ENCODE measurements at regions not wholly inside any gene's neighbourhood (a gene's known extent, or its start where the extent isn't known, plus 50 kb on each side); places are given as distances from the start of the nearest gene placed in this dataset.
"Not testable (repeated sequence)": the region's sequence is repeated elsewhere in the genome, so short reads cannot be mapped to it uniquely, and the experiment has no call there.

- no peak for DNase-seq (ENCODE audit: low spot score)
Observed at GRCh38 chr6:939526-940252, 246.8 kb upstream of the EXOC2 start.

- DNase-seq (ENCODE audit: low spot score) = no peak
Observed at GRCh38 chr6:938916-939315, 246.0 kb upstream of the EXOC2 start.

- DNase-seq (ENCODE audit: low spot score) = no peak
Observed at GRCh38 chr6:938271-938905, 245.4 kb upstream of the EXOC2 start.

GRCh38 chr6:935582-935981 is 242.6 kb upstream of the EXOC2 start:
- no peak for DNase-seq (ENCODE audit: low spot score)

- DNase-seq (ENCODE audit: low spot score) = no peak
Observed at GRCh38 chr6:934686-935085, 241.7 kb upstream of the EXOC2 start.

- not testable (repeated sequence) for DNase-seq (ENCODE audit: low spot score)
Observed at GRCh38 chr6:931919-932318, 239.0 kb upstream of the EXOC2 start.

- no peak for DNase-seq (ENCODE audit: low spot score)
Observed at GRCh38 chr6:927157-927556, 234.2 kb upstream of the EXOC2 start.

- no peak for DNase-seq (ENCODE audit: low spot score)
Observed at GRCh38 chr6:925656-926213, 232.8 kb upstream of the EXOC2 start.

- DNase-seq (ENCODE audit: low spot score) = no peak
Observed at GRCh38 chr6:924661-925060, 231.7 kb upstream of the EXOC2 start.

- no peak for DNase-seq (ENCODE audit: low spot score)
Observed at GRCh38 chr6:921400-921799, 228.5 kb upstream of the EXOC2 start.

- no peak for DNase-seq (ENCODE audit: low spot score)
Observed at GRCh38 chr6:920512-920911, 227.6 kb upstream of the EXOC2 start.

GRCh38 chr6:919500-919899 is 226.6 kb upstream of the EXOC2 start:
- DNase-seq (ENCODE audit: low spot score) = no peak

GRCh38 chr6:917939-918338 is 225.0 kb upstream of the EXOC2 start:
- no peak for DNase-seq (ENCODE audit: low spot score)

- DNase-seq (ENCODE audit: low spot score) = no peak
Observed at GRCh38 chr6:917296-917695, 224.4 kb upstream of the EXOC2 start.

- DNase-seq (ENCODE audit: low spot score) = no peak
Observed at GRCh38 chr6:916131-916530, 223.2 kb upstream of the EXOC2 start.

GRCh38 chr6:912871-913835 is 220.2 kb upstream of the EXOC2 start:
- peak; percentile 2 for DNase-seq (ENCODE audit: low spot score)

GRCh38 chr6:907928-908327 is 215.0 kb upstream of the EXOC2 start:
- no peak for DNase-seq (ENCODE audit: low spot score)

GRCh38 chr6:906920-907319 is 214.0 kb upstream of the EXOC2 start:
- DNase-seq (ENCODE audit: low spot score) = no peak

GRCh38 chr6:905556-905955 is 212.6 kb upstream of the EXOC2 start:
- no peak for DNase-seq (ENCODE audit: low spot score)

GRCh38 chr6:904994-905393 is 212.1 kb upstream of the EXOC2 start:
- DNase-seq (ENCODE audit: low spot score) = no peak

- DNase-seq (ENCODE audit: low spot score) = no peak
Observed at GRCh38 chr6:903761-904160, 210.8 kb upstream of the EXOC2 start.

GRCh38 chr6:901696-902460 is 208.9 kb upstream of the EXOC2 start:
- no peak for DNase-seq (ENCODE audit: low spot score)

Measured in globus pallidus (tissue), 1 donor.